ENCODE measurements at regions not wholly inside any gene's neighbourhood (a gene's known extent, or its start where the extent isn't known, plus 50 kb on each side); places are given as distances from the start of the nearest gene placed in this dataset.

- H3K4me3 Mint-ChIP-seq: no peak overlapping the region
- no peak for TF ChIP-seq CTCF (conservative IDR thresholded peaks at IDR 0.05)
- no peaks in the 10 kb centered on the region for H3K36me3 Mint-ChIP-seq
- H3K27ac Mint-ChIP-seq: no peak overlapping the region
- no peaks in the 10 kb centered on the region for H3K4me1 Mint-ChIP-seq (ENCODE audit: unreplicated experiment)
- peaks cover 6% of the 10 kb centered on the region for H3K27me3 Mint-ChIP-seq
- H3K9me3 Mint-ChIP-seq: peaks cover 5% of the 10 kb centered on the region
- DNase-seq (ENCODE audit: extremely low spot score, unreplicated experiment): no peak
These were observed 141.9 kb downstream of the CEMIP2 start for GRCh38 chr9:71626395-71626794.

GRCh38 chr9:71624728-71625127 is 143.6 kb downstream of the CEMIP2 start:
- H3K27me3 Mint-ChIP-seq: peaks cover 6% of the 10 kb centered on the region
- DNase-seq (ENCODE audit: extremely low spot score, unreplicated experiment): no peak
- H3K9me3 Mint-ChIP-seq: peaks cover 5% of the 10 kb centered on the region
- H3K36me3 Mint-ChIP-seq: no peaks in the 10 kb centered on the region
- peak; percentile 53 for TF ChIP-seq CTCF (conservative IDR thresholded peaks at IDR 0.05)
- no peaks in the 10 kb centered on the region for H3K4me1 Mint-ChIP-seq (ENCODE audit: unreplicated experiment)
- H3K27ac Mint-ChIP-seq: no peak overlapping the region
- no peak overlapping the region for H3K4me3 Mint-ChIP-seq

GRCh38 chr9:71620746-71621145 is 147.6 kb downstream of the CEMIP2 start:
- H3K27me3 Mint-ChIP-seq: peaks cover 6% of the 10 kb centered on the region
- DNase-seq (ENCODE audit: extremely low spot score, unreplicated experiment): no peak
- peaks cover 6% of the 10 kb centered on the region for H3K9me3 Mint-ChIP-seq
- H3K4me1 Mint-ChIP-seq (ENCODE audit: unreplicated experiment): no peaks in the 10 kb centered on the region
- TF ChIP-seq CTCF (conservative IDR thresholded peaks at IDR 0.05): no peak
- no peak overlapping the region for H3K27ac Mint-ChIP-seq
- H3K36me3 Mint-ChIP-seq: no peaks in the 10 kb centered on the region
- no peak overlapping the region for H3K4me3 Mint-ChIP-seq

- Mint-ChIP-seq H3K27ac (no peak overlapping the region), H3K36me3 (no peaks in the 10 kb centered on the region), H3K4me1 (ENCODE audit: unreplicated experiment) (no peaks in the 10 kb centered on the region), H3K27me3 (peaks cover 6% of the 10 kb centered on the region), H3K4me3 (no peak overlapping the region), H3K9me3 (peaks cover 6% of the 10 kb centered on the region)
- no peak for TF ChIP-seq CTCF (conservative IDR thresholded peaks at IDR 0.05)
- DNase-seq (ENCODE audit: extremely low spot score, unreplicated experiment): no peak
These were observed 148.0 kb downstream of the CEMIP2 start for GRCh38 chr9:71620331-71620730.

GRCh38 chr9:71619926-71620325 is 148.4 kb downstream of the CEMIP2 start:
- Mint-ChIP-seq H3K4me1 (ENCODE audit: unreplicated experiment) (no peaks in the 10 kb centered on the region), H3K9me3 (peaks cover 6% of the 10 kb centered on the region), H3K36me3 (no peaks in the 10 kb centered on the region), H3K4me3 (no peak overlapping the region), H3K27ac (no peak overlapping the region), H3K27me3 (peaks cover 6% of the 10 kb centered on the region)
- no peak for TF ChIP-seq CTCF (conservative IDR thresholded peaks at IDR 0.05)
- no peak for DNase-seq (ENCODE audit: extremely low spot score, unreplicated experiment)

- TF ChIP-seq CTCF (conservative IDR thresholded peaks at IDR 0.05): no peak
- H3K27ac Mint-ChIP-seq: no peak overlapping the region
- no peaks in the 10 kb centered on the region for H3K4me1 Mint-ChIP-seq (ENCODE audit: unreplicated experiment)
- no peaks in the 10 kb centered on the region for H3K36me3 Mint-ChIP-seq
- no peak for DNase-seq (ENCODE audit: extremely low spot score, unreplicated experiment)
- H3K27me3 Mint-ChIP-seq: no peaks in the 10 kb centered on the region
- H3K4me3 Mint-ChIP-seq: no peak overlapping the region
- peaks cover 6% of the 10 kb centered on the region for H3K9me3 Mint-ChIP-seq
These were observed 153.8 kb downstream of the CEMIP2 start for GRCh38 chr9:71614409-71615010.

All from type B pancreatic cell (in vitro differentiated cells).